Lung (tissue), 11 donors: ENCODE measurements at regions not wholly inside any gene's neighbourhood (a gene's known extent, or its start where the extent isn't known, plus 50 kb on each side); places are given as distances from the start of the nearest gene placed in this dataset.

Source experiments
- ATAC-seq: fragments of 200-7000 bp; cut with Tn5 transposase; one replicate; pipeline ENCODE4 v1.9.1; 2020; ENCODE audit warnings: moderate number of reproducible peaks; ENCODE audit not compliant: insufficient read depth, low FRiP score
- DNase-seq, 3 donors: peaks; one replicate each; pipeline ENCODE4 v3.0.0-alpha.2; 2013 to 2017
- H3K27ac ChIP-seq, 2 donors: one replicate each; pipeline ENCODE4 v1.5.1; 2013; ENCODE audit warnings: mild to moderate bottlenecking in 2 of 2, moderate library complexity in 2 of 2, control low read depth in 1 of 2, inconsistent platforms in 1 of 2, low read depth in 1 of 2, low read length in 1 of 2
- H3K27me3 ChIP-seq, 3 donors: one replicate each; pipeline ENCODE4 v1.5.1; 2013; ENCODE audit warnings: low read length in 2 of 3; ENCODE audit not compliant: control insufficient read depth in 3 of 3, insufficient read depth in 3 of 3
- H3K36me3 ChIP-seq, 4 donors: one replicate each; pipeline ENCODE4 v1.5.1; 2013; ENCODE audit warnings: low read length in 4 of 4, mild to moderate bottlenecking in 1 of 4, moderate library complexity in 1 of 4; ENCODE audit not compliant: control insufficient read depth in 4 of 4, insufficient read depth in 4 of 4
- H3K4me1 ChIP-seq, 5 donors: one replicate each; pipeline ENCODE4 v1.5.1; 2013; ENCODE audit warnings: low read length in 5 of 5, mild to moderate bottlenecking in 2 of 5, moderate library complexity in 1 of 5; ENCODE audit not compliant: control insufficient read depth in 5 of 5, insufficient read depth in 5 of 5
- H3K4me3 ChIP-seq: one replicate; pipeline ENCODE4 v1.5.1; 2013; ENCODE audit warnings: mild to moderate bottlenecking, control low read depth, moderate library complexity
- H3K9ac ChIP-seq, 2 donors: one replicate each; pipeline ENCODE4 v1.5.1; 2013; ENCODE audit warnings: low read length in 2 of 2, control low read depth in 1 of 2; ENCODE audit not compliant: insufficient read depth in 1 of 2
- H3K9me3 ChIP-seq, 4 donors: one replicate each; pipeline ENCODE4 v1.5.1; 2013; ENCODE audit warnings: low read length in 3 of 4, mild to moderate bottlenecking in 1 of 4, moderate library complexity in 1 of 4; ENCODE audit not compliant: control insufficient read depth in 4 of 4, insufficient read depth in 3 of 4
- CTCF ChIP-seq: IDR thresholded peaks from 2 replicates; pipeline ENCODE4 v1.5.1; 2012; ENCODE audit warnings: mild to moderate bottlenecking; ENCODE audit errors: control extremely low read depth, extremely low read depth
- WGBS, 2 donors: extraction: QIAGEN DNeasy Blood & Tissue Kit; methylation state at CpG; one replicate each; pipeline ENCODE4 v1.1.7; 2013; 5-methylcytosine and 5-hydroxymethylcytosine counted together
- donor health status: control.
- donor health status: control.
- donor health status: Bipolar disorder and iron deficiency.
- donor health status: healthy.
- donor health status: DM: yes; HTN: yes; CAD: no.

GRCh38 chr6:74646461-74646860, 559.4 kb downstream of the COL12A1 start:
- no peaks in the 10 kb centered on the region for H3K4me1 ChIP-seq
- no peak for TF ChIP-seq CTCF
- no peaks in the 10 kb centered on the region for H3K27me3 ChIP-seq
- no peak overlapping the region for H3K27ac ChIP-seq
- no peaks in the 10 kb centered on the region for H3K36me3 ChIP-seq
- H3K9ac ChIP-seq = no peak overlapping the region
- ATAC-seq = no peak
- 95 to 100% methylated on average over 1 of the region's 1 CpG for WGBS, 2 donors
- no peak for DNase-seq
- no peak overlapping the region for H3K4me3 ChIP-seq
- H3K9me3 ChIP-seq = peaks cover 0 to 5% (median 0%) of the 10 kb centered on the region in 4 donors

GRCh38 chr6:74645108-74645849, 560.6 kb downstream of the COL12A1 start:
- H3K27ac ChIP-seq = no peak overlapping the region
- peaks cover 0 to 5% (median 0%) of the 10 kb centered on the region in 4 donors for H3K9me3 ChIP-seq
- no peaks in the 10 kb centered on the region for H3K36me3 ChIP-seq
- no peak for TF ChIP-seq CTCF
- WGBS, 2 donors = 83 to 90% methylated on average over 6 of the region's 6 CpGs
- H3K4me3 ChIP-seq = no peak overlapping the region
- no peaks in the 10 kb centered on the region for H3K27me3 ChIP-seq
- no peak for ATAC-seq
- no peak overlapping the region for H3K9ac ChIP-seq
- DNase-seq = no peak
- no peaks in the 10 kb centered on the region for H3K4me1 ChIP-seq

GRCh38 chr6:74642101-74642500, 563.8 kb downstream of the COL12A1 start:
- ATAC-seq (no peak), DNase-seq (no peak)
- H3K4me3 ChIP-seq = no peak overlapping the region
- peaks cover 0 to 5% (median 0%) of the 10 kb centered on the region in 4 donors for H3K9me3 ChIP-seq
- no peak for TF ChIP-seq CTCF
- H3K9ac ChIP-seq = no peak overlapping the region
- H3K27me3 ChIP-seq = no peaks in the 10 kb centered on the region
- H3K4me1 ChIP-seq = no peaks in the 10 kb centered on the region
- no peak overlapping the region for H3K27ac ChIP-seq
- H3K36me3 ChIP-seq = no peaks in the 10 kb centered on the region
- 90 to 97% methylated on average over 2 of the region's 2 CpGs for WGBS, 2 donors

- Histone ChIP-seq H3K4me1 (no peaks in the 10 kb centered on the region), H3K9ac (no peak overlapping the region), H3K4me3 (no peak overlapping the region), H3K36me3 (no peaks in the 10 kb centered on the region), H3K9me3 (no peaks in the 10 kb centered on the region), H3K27ac (no peak overlapping the region), H3K27me3 (no peaks in the 10 kb centered on the region)
- TF ChIP-seq CTCF = no peak
- WGBS, 2 donors = 71 to 78% methylated on average over 3 of the region's 3 CpGs
- ATAC-seq (no peak), DNase-seq (no peak)
Measured at GRCh38 chr6:74638412-74638811, 567.4 kb downstream of the COL12A1 start.
